MCF 10A (cell line): ENCODE measurements at regions not wholly inside any gene's neighbourhood (a gene's known extent, or its start where the extent isn't known, plus 50 kb on each side); places are given as distances from the start of the nearest gene placed in this dataset.

Experiments
- BruUV-seq: library from RNA; stranded (reverse); fragments of 400-500 nt; replicated peaks from 2 replicates; lab custom pipeline; 2021; lab: Mats Ljungman, UMichigan
- CTCF ChIA-PET: fragments of 300-600 bp; sonication (Branson Sonifier 250); formaldehyde crosslinking; extraction: SDS; loops from one replicate; lab custom pipeline; 2021; ENCODE audit warnings: antibody characterized with exemption, inconsistent platforms; lab: Yijun Ruan, JAX
- POLR2A ChIA-PET: fragments of 300-600, 350-650 bp; sonication (Branson Sonifier 250); formaldehyde crosslinking; extraction: SDS; loops from one replicate; lab custom pipeline; 2020; ENCODE audit warnings: antibody characterized with exemption, inconsistent platforms; lab: Yijun Ruan, JAX
- DNase-seq: peaks from one replicate; pipeline ENCODE4 v3.0.0-alpha.2; 2018; ENCODE audit not compliant: unreplicated experiment
- H3K27ac Mint-ChIP-seq: one replicate; pipeline ENCODE4 v1.8.0; 2022; ENCODE audit warnings: mild to moderate bottlenecking, low read depth, mixed read lengths; ENCODE audit not compliant: unreplicated experiment
- H3K27me3 Mint-ChIP-seq: one replicate; pipeline ENCODE4 v1.8.0; 2022; ENCODE audit warnings: mixed read lengths; ENCODE audit not compliant: insufficient read depth, unreplicated experiment
- H3K36me3 Mint-ChIP-seq: one replicate; pipeline ENCODE4 v1.8.0; 2022; ENCODE audit warnings: mild to moderate bottlenecking, moderate library complexity, mixed read lengths; ENCODE audit not compliant: insufficient read depth, unreplicated experiment
- H3K4me1 Mint-ChIP-seq: one replicate; pipeline ENCODE4 v1.8.0; 2022; ENCODE audit warnings: mixed read lengths; ENCODE audit not compliant: insufficient read depth, unreplicated experiment
- H3K4me3 Mint-ChIP-seq: one replicate; pipeline ENCODE4 v1.8.0; 2022; ENCODE audit warnings: mild to moderate bottlenecking, moderate library complexity, mixed read lengths; ENCODE audit not compliant: unreplicated experiment
- H3K9me3 Mint-ChIP-seq: one replicate; pipeline ENCODE4 v1.8.0; 2022; ENCODE audit warnings: mixed read lengths; ENCODE audit not compliant: unreplicated experiment
- CTCF ChIP-seq: fragments of 200-600 bp; IDR thresholded peaks from one replicate; pipeline ENCODE4 v1.8.0; 2022; ENCODE audit warnings: antibody characterized with exemption, mild to moderate bottlenecking; ENCODE audit not compliant: unreplicated experiment
- intact Hi-C: fragments of 100-400 bp; cut with micrococcal nuclease; formaldehyde crosslinking; loops from 2 replicates; pipeline ENCODE4 v1.14.1; 2022

GRCh38 chr10:3510741-3511140 lies 274.3 kb downstream of the KLF6 start:
- no peak for DNase-seq
- BruUV-seq, result no TSS peak
- Mint-ChIP-seq H3K4me1 (no peaks in the 10 kb centered on the region), H3K4me3 (no peak overlapping the region), H3K36me3 (no peaks in the 10 kb centered on the region), H3K27ac (no peak overlapping the region), H3K9me3 (no peaks in the 10 kb centered on the region), H3K27me3 (no peaks in the 10 kb centered on the region)
- POLR2A ChIA-PET, result no interaction called here
- intact Hi-C loops, result no loop called here
- CTCF ChIA-PET, result interaction anchor here (0.6 kb wide), 1 partner anchor 209 kb away, joined by 3 read pairs; no protein-coding TSS in a partner anchor
- TF ChIP-seq CTCF, result no peak

- H3K4me3 Mint-ChIP-seq, result no peak overlapping the region
- no peaks in the 10 kb centered on the region for H3K36me3 Mint-ChIP-seq
- no peak for TF ChIP-seq CTCF
- no peaks in the 10 kb centered on the region for H3K4me1 Mint-ChIP-seq
- POLR2A ChIA-PET, result no interaction called here
- H3K27me3 Mint-ChIP-seq, result no peaks in the 10 kb centered on the region
- no peak overlapping the region for H3K27ac Mint-ChIP-seq
- BruUV-seq, result no TSS peak
- H3K9me3 Mint-ChIP-seq, result no peaks in the 10 kb centered on the region
- CTCF ChIA-PET, result no interaction called here
- DNase-seq, result no peak
- intact Hi-C loops, result no loop called here
Observed at GRCh38 chr10:3509355-3509754, 275.7 kb downstream of the KLF6 start.

- no peak overlapping the region for H3K27ac Mint-ChIP-seq
- no peak for DNase-seq
- ChIA-PET CTCF (no interaction called here), POLR2A (no interaction called here)
- no TSS peak for BruUV-seq
- intact Hi-C loops, result no loop called here
- H3K27me3 Mint-ChIP-seq, result no peaks in the 10 kb centered on the region
- H3K4me3 Mint-ChIP-seq, result no peak overlapping the region
- peaks cover 8% of the 10 kb centered on the region for H3K4me1 Mint-ChIP-seq
- peaks cover 6% of the 10 kb centered on the region for H3K36me3 Mint-ChIP-seq
- no peaks in the 10 kb centered on the region for H3K9me3 Mint-ChIP-seq
- TF ChIP-seq CTCF, result no peak
Observed at GRCh38 chr10:3503299-3503698, 281.7 kb downstream of the KLF6 start.

GRCh38 chr10:3502673-3503072 lies 282.3 kb downstream of the KLF6 start:
- Mint-ChIP-seq H3K4me1 (peaks cover 8% of the 10 kb centered on the region), H3K9me3 (no peaks in the 10 kb centered on the region), H3K27me3 (no peaks in the 10 kb centered on the region), H3K36me3 (peaks cover 6% of the 10 kb centered on the region), H3K27ac (no peak overlapping the region), H3K4me3 (no peak overlapping the region)
- CTCF ChIA-PET, result no interaction called here
- DNase-seq, result no peak
- TF ChIP-seq CTCF, result no peak
- POLR2A ChIA-PET, result no interaction called here
- intact Hi-C loops, result no loop called here
- BruUV-seq, result no TSS peak
